Activated CD4-positive, alpha-beta T cell treated with anti-CD3 and anti-CD28 coated beads, Interleukin-2, amount 50 U/mL, for 48 hours (primary cell): ENCODE measurements at regions not wholly inside any gene's neighbourhood (a gene's known extent, or its start where the extent isn't known, plus 50 kb on each side); places are given as distances from the start of the nearest gene placed in this dataset.

Experiments used
- DNase-seq, 2 experiments: peaks; one replicate each; pipeline ENCODE4 v3.0.0-alpha.2; 2020

DNA sequence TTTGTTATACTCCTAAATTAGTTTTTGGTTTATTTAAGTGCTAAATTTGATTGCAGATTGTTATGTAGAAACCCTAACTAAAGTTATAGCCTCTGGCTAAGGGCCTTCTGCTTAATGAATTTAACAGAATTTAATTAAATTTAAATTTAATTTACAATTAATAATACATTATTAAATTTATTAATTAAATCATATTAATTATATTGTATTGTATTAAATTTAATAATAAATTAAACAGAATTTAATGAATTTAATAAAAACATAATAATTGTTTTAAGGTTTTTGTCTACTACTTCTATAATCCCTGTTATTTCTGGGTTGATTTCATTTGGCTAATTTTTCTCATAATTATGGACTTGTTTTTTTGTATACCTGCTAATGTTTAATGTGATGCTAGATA, 141.9 kb upstream of the TECRL start:
- no peak for DNase-seq

DNA sequence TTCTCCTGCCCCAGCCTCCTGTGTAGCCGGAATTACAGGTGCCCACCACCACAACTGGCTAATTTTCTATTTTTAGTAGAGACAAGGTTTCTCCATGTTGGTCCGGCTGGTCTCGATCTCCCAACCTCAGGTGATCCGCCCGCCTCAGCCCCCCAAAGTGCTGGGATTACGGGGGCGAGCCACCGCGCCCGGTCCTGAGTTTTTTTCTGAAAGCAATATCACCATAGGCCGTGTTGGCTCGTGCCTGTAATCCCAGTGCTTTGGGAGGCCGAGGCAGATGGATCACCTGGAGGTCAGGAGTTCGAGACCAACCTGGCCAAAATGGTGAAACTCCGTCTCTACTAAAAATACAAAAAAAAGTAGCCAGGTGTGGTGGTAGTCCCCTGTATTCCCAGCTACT, 136.3 kb upstream of the TECRL start:
- no peak for DNase-seq

DNA sequence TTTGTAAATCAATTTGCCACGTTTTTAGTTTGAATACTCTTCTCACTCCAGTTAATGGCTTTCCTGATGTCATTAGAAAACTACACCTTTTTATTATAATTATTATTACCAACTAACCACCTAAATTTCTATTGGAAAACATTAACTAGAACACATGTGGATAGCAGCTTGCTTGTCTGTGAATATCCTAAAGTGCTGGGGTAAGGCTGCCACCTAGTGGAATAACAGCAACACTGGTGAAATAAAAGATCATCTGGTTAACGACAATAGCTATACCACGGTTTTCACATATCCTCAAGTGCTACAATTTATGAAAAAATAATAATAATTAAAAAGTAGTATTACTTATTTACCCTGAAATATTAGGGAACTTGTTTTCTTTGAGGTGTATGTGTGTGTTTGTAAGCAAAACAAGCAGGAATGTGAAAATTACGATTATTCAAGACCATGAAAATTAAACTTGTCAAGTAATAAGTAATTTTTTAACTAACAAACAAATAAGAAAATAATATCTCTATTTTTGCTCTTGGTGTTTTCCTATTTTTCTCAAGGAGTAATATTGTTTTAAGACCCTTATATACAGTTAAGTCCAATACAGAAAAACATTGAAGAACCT, 130.1 kb upstream of the TECRL start:
- peak; percentile 10 to 31 for DNase-seq

DNA sequence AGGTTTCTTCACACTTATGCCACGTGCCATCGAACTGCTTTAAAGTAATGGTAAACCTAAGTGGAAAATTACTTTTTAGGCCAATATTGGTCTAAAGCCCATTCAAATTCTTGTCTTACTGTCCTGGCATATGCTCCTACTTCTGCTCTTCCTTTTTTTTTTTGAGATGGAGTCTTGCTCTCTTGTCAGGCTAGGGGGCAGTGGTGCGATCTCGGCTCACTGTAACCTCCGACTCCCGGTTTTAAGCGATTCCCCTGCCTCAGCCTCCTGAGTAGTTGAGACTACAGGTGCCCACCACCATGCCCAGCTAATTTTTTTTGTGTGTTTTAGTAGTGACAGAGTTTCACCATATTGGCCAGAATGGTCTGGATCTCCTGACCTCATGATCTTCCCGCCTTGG, 129.0 kb upstream of the TECRL start:
- no peak for DNase-seq

- no peak for DNase-seq
Observed at GRCh38 chr4:64533637-64534036, 124.4 kb upstream of the TECRL start.

DNA sequence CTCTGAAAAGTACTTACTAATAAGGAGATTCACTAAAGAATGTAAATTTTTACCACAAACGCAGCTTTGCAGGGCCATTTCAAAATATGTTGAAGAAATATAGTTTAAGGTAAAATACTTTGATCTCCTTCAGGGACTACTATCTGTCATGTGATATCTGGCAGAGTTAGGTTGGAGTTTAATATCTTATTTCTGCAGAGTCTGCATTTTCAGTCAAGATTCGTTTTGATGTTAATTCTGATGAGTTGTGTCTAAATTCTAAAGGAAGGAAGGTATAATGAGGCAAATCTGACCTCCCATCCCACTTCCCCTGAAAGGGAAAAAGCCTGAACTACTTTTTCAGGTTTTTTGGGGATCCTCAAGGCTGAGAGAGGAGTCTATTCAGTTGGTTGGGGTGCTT, 123.9 kb upstream of the TECRL start:
- no peak for DNase-seq

DNA sequence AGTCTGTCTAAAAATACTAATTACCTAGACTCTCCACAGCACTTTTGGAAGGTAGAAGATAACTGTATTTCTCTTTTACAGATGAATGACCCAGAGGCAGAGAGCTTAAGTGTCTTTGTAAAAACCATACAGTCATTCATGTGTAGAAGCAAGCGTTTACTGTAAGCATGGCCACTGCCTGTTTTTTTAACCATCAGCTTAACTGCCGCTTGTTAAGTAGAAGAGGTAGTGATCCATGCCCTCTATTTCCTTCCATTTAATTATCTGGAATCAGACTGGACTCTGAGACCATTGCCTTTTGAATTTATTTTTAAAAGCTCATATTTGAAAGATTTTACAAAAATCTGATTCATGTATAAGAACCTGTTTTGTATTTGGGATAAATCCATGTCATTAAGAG, 111.2 kb upstream of the TECRL start:
- no peak for DNase-seq

GRCh38 chr4:64518600-64518999, 109.3 kb upstream of the TECRL start:
- DNase-seq, result no peak

DNA sequence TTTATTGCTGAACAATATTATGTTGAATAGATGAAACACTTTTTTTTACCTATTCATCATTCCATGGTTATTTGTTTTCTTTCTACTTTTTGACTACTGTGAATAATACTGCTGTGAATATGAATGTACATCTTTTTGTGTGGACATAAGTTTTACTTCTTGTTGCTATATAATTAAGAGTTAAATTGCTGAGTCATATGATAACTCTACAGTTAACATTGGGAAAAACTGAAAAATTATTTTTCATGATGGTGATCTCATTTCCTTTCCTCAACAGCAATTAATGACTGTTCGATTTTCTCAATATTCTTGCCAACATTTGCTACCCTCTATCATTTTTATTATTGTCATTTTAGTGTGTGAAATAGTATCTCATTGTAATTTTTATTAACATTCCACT, 106.9 kb upstream of the TECRL start:
- no peak for DNase-seq

DNA sequence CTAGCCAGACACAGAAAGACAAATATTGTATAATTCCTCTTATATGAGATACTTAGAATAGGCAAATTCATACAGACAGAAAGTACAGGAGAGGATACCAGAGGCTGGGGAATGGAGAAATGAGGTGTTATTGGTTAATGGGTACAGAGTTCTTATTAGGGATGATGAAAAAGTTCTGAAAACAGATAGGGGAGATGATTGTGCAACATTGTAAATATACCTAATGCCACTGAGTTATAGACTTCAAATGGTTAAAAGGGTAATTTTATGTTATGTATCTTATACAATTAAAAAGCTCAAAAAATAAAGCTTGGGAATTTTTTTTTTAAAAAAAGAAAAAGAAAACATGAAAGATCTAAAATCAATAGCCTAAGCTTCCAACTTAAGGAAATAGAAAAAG, 98.8 kb upstream of the TECRL start:
- DNase-seq, result no peak

DNA sequence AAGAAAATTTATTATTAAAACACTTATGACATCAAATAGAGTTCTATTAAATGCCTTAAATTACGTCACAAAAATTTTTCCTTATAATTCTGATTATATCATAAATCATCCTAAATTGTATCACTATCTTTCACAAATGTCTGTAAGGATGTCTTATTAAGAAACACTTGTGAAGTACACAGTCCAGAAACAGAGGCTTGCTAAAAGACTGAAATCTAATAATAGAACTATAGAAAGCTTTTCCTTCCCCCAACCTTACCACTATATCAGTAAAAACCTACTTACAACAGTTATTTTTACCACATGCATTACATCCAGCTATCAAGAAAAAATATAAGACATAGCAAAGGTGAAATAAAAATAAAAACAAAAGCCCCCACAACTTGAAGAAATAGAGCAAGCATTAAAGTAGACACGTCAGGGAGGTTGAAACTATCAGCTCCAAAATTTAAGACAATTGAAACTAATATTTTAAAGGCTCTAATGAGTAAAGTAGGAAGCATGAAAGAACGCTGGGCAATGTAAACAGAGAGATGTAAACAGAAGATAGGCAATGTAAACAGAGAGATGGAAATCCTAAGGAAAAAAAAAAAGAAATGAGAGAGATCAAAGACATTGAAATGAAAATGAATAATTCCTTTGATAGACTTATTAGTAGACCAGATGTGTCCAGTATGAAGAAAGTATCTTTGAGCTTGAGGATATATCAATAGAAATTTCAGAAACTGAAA, 94.9 kb upstream of the TECRL start:
- DNase-seq, result no peak

- DNase-seq, result no peak
Observed at GRCh38 chr4:64503416-64503815, 94.2 kb upstream of the TECRL start.

DNA sequence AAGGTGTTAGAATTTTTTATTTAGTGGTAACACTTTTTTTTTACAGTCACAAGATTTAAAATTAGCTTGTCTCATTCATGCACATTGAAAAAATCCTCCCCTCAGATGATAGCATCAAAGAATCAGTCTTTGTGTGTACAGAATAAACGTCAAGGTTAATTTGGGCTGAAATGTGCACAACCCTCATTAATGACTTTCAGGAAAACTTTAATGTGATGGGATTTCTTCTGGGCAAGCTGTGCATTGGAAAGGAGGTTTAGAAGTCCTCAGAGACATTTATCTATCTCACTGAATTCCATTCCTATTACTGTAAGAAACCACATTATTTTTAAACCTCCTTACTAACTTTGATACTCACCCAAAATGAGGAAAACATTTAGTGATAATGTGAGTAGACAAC, 88.2 kb upstream of the TECRL start:
- DNase-seq, result no peak

GRCh38 chr4:64495946-64496345, 86.7 kb upstream of the TECRL start:
- no peak for DNase-seq

DNA sequence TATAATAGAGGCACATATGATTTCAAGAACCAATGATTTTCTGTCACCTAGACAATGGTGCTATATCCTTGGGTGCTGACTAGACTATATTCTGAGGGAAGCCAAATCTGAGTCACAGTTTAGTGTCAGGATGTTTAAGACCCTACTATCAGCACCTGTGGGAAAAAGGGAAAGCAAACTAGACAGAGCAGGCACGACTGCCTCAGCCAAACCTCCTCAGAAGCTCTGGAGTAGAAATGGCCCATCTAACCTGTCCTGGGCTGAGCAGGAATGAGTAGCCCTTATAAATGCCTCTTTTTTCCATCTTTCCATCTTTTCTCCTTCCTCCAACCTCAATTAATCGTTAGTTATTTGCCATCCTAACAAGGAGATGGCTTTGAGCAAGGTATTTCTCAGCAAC, 80.4 kb upstream of the TECRL start:
- DNase-seq, result no peak

DNA sequence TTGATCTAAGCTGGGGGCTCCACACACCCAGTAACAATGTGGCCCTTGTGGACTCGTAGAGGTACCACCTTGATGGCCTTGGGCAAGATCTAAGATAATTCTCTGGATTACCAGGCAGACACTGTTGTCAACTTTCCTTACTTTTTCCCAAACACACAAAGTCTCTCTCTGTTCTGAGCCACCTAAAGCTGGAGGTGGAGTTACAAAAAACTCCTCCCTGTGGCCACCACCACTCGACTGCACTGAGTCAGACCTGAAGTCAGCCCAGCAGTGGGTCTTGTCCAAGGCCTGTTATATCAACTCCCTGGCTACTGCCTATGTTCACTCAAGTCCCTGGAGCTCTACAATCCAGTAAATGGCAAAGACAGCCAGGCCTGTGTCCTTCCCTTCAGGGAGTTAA, 70.1 kb upstream of the TECRL start:
- no peak for DNase-seq

GRCh38 chr4:64477127-64477526, 67.9 kb upstream of the TECRL start:
- no peak for DNase-seq

GRCh38 chr4:64465263-64465662, 56.0 kb upstream of the TECRL start:
- no peak for DNase-seq

DNA sequence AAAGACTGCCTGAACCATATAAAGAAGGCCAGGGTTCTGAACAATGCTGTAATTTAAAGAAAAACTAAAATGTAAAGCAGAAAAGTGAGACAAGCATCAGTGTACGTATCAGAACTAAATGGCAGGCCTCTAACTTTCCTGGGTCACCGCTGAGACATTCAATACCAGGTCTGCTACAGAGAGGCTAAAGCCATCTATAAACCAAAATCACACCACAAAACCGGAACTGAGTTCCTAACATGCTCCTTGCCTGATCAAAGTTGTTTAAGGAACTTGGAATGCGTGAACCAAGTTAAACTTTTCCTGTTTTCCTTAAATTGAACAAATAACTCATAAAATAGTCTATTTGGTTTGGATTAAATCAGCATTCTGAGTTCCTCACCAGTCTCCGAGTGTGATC, 55.3 kb upstream of the TECRL start:
- DNase-seq, result no peak
